ENCODE measurements at regions not wholly inside any gene's neighbourhood (a gene's known extent, or its start where the extent isn't known, plus 50 kb on each side); places are given as distances from the start of the nearest gene placed in this dataset.
A peak's percentile ranks its signal among the peaks of the same experiment; 100 is the strongest.

DNA sequence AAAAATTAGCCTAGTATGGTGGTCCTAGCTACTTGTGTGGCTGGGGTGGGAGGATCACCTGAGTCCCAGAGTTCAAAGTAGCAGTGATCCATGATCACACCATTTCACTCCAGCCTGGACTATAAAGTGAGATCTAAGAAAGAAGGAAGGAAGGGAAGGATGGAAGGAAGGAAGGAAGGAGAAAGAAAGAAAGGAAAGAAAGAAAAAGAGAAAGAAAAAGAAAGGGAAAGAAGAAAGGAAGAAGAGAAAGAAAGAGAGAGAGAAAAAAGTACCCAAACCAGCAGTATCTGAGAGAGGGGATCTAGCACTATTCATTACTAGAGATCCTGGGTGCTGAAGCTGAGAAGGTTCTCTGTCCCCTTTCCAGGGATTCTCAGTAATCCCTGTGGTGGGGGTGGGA, 197.8 kb downstream of the CD83 start:
- no peaks in the 10 kb centered on the region for H3K36me3 ChIP-seq (ENCODE audit: control insufficient read depth, insufficient read depth, low read length)
- in situ Hi-C loops (cut with HindIII; ENCODE audit: low pct_unique_long_range_greater_than_20kb, low sequenced_read_pairs) (no loop called here), intact Hi-C loops (cut with micrococcal nuclease; ENCODE audit: unreplicated experiment) (no loop called here)
- POLR2A ChIA-PET: no interaction called here
- H3K4me3 ChIP-seq (ENCODE audit: low read depth in 2 of 2, low read length in 2 of 2): no peak overlapping the region
- H3K4me1 ChIP-seq (ENCODE audit: control insufficient read depth, insufficient read depth, low read length): no peaks in the 10 kb centered on the region
- H3K27me3 ChIP-seq (ENCODE audit: control insufficient read depth, insufficient read depth, low read length): peaks cover 6% of the 10 kb centered on the region; the same call in 1 of the 2 replicates
- DNase-seq (ENCODE audit: low read depth, low spot score) (no peak), ATAC-seq (no peak)
- no peaks in the 10 kb centered on the region for H3K9me3 ChIP-seq (ENCODE audit: control insufficient read depth, insufficient read depth, low read depth, low read length)
- CTCF ChIA-PET: no interaction called here
- no peak overlapping the region for H3K27ac ChIP-seq (ENCODE audit: low read length)
- no TSS peak for BruUV-seq (replicated peaks)
- TF ChIP-seq POLR2AphosphoS5 (IDR thresholded peaks at IDR 0.05; ENCODE audit: low read depth, low read length): no peak
- TF ChIP-seq TCF7L2 (IDR thresholded peaks at IDR 0.05; ENCODE audit: low read depth, low read length): no peak
- no peak for TF ChIP-seq SIN3A (IDR thresholded peaks at IDR 0.05; ENCODE audit: borderline replicate concordance, insufficient read depth, low read depth, low read length)
- TF ChIP-seq, protein P1, sequence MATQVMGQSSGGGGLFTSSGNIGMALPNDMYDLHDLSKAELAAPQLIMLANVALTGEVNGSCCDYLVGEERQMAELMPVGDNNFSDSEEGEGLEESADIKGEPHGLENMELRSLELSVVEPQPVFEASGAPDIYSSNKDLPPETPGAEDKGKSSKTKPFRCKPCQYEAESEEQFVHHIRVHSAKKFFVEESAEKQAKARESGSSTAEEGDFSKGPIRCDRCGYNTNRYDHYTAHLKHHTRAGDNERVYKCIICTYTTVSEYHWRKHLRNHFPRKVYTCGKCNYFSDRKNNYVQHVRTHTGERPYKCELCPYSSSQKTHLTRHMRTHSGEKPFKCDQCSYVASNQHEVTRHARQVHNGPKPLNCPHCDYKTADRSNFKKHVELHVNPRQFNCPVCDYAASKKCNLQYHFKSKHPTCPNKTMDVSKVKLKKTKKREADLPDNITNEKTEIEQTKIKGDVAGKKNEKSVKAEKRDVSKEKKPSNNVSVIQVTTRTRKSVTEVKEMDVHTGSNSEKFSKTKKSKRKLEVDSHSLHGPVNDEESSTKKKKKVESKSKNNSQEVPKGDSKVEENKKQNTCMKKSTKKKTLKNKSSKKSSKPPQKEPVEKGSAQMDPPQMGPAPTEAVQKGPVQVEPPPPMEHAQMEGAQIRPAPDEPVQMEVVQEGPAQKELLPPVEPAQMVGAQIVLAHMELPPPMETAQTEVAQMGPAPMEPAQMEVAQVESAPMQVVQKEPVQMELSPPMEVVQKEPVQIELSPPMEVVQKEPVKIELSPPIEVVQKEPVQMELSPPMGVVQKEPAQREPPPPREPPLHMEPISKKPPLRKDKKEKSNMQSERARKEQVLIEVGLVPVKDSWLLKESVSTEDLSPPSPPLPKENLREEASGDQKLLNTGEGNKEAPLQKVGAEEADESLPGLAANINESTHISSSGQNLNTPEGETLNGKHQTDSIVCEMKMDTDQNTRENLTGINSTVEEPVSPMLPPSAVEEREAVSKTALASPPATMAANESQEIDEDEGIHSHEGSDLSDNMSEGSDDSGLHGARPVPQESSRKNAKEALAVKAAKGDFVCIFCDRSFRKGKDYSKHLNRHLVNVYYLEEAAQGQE (IDR thresholded peaks at IDR 0.05; ENCODE audit: insufficient read depth in 1 of 2, low read depth in 2 of 2, low read length in 1 of 2): no peak
- TF ChIP-seq CTCF (IDR thresholded peaks at IDR 0.05): no peak

DNA sequence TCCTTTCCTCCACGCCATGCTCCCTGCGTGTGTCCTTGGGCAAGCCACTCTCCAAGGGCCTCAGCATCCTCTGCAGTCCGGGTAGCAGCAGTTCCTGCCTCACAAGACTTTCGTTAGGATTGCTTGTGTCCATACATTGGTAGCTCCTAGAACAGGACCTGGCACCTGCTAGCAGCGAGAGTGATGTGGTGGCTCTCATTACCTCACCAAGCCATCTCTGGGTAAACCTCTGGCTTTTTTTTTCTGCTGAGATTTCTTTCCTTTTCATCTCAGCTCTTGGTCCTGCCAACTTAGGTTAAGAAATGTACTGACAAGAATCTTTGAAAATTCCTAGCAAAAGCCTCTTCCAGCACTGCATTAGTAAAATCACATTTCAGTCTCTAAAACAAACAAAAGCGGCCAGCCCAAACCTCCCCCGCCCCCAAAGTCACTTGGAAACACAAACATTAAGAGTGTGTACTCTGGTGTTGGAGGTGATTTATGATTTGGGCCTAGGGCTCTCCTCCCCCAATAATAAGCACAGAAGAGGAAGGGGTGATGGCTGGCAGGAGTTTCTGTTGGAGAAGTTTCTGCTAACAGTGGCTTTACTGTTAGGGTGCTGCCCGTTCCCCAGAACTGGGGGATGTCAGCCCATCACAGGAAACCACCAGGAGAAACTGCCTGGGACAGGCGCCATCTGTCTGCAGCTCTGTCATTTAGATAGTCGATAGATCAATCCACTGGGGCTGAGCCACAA, 199.2 kb downstream of the CD83 start:
- peaks cover 9% of the 10 kb centered on the region for H3K27me3 ChIP-seq (ENCODE audit: control insufficient read depth, insufficient read depth, low read length)
- no TSS peak for BruUV-seq (replicated peaks)
- TF ChIP-seq, protein P1 (IDR thresholded peaks at IDR 0.05; ENCODE audit: insufficient read depth in 1 of 2, low read depth in 2 of 2, low read length in 1 of 2): no peak
- peak; percentile 41 for TF ChIP-seq CTCF (IDR thresholded peaks at IDR 0.05)
- POLR2A ChIA-PET: interaction anchor here (0.7 kb wide), 2 partner anchors 13 to 92 kb away, joined by 4 read pairs; no protein-coding TSS in a partner anchor
- DNase-seq (ENCODE audit: low read depth, low spot score) (no peak), ATAC-seq (0 out of 2 replicates have a peak, but pooled peaks have one; percentile 34)
- CTCF ChIA-PET: interaction anchor here (0.6 kb wide), 2 partner anchors 242 to 932 kb away, joined by 3 read pairs; no protein-coding TSS in a partner anchor
- no peaks in the 10 kb centered on the region for H3K4me1 ChIP-seq (ENCODE audit: control insufficient read depth, insufficient read depth, low read length)
- no peak overlapping the region for H3K4me3 ChIP-seq (ENCODE audit: low read depth in 2 of 2, low read length in 2 of 2)
- H3K27ac ChIP-seq (ENCODE audit: low read length): no peak overlapping the region
- intact Hi-C loops (cut with micrococcal nuclease; ENCODE audit: unreplicated experiment) (no loop called here), in situ Hi-C loops (cut with HindIII; ENCODE audit: low pct_unique_long_range_greater_than_20kb, low sequenced_read_pairs) (no loop called here)
- no peaks in the 10 kb centered on the region for H3K9me3 ChIP-seq (ENCODE audit: control insufficient read depth, insufficient read depth, low read depth, low read length)
- no peaks in the 10 kb centered on the region for H3K36me3 ChIP-seq (ENCODE audit: control insufficient read depth, insufficient read depth, low read length)
